Astrocyte of the cerebellum (primary cell): ENCODE measurements at regions not wholly inside any gene's neighbourhood (a gene's known extent, or its start where the extent isn't known, plus 50 kb on each side); places are given as distances from the start of the nearest gene placed in this dataset.

Source experiments
- DNase-seq: peaks from one replicate; pipeline ENCODE4 v3.0.0-alpha.2; 2011; ENCODE audit warnings: low read depth
- H3K4me3 ChIP-seq: 2 replicates; pipeline ENCODE4 v1.5.1; 2011; ENCODE audit warnings: mild to moderate bottlenecking, low read depth, low read length, moderate library complexity
- in situ Hi-C: cut with HindIII; loops from 2 replicates; pipeline ENCODE4 v1.10.0; 2017; ENCODE audit warnings: low sequenced_read_pairs
- TF ChIP-seq, protein P1 (sequence below): IDR thresholded peaks from 2 replicates; pipeline ENCODE4 v1.5.1; 2012; ENCODE audit warnings: low read length, low read depth, moderate library complexity, mild to moderate bottlenecking; ENCODE audit errors: missing control alignments

GRCh38 chr15:31799715-31800321 lies 230.5 kb upstream of the CHRNA7 start:
- in situ Hi-C loops, result no loop called here
- H3K4me3 ChIP-seq, result no peak overlapping the region
- TF ChIP-seq, protein P1, sequence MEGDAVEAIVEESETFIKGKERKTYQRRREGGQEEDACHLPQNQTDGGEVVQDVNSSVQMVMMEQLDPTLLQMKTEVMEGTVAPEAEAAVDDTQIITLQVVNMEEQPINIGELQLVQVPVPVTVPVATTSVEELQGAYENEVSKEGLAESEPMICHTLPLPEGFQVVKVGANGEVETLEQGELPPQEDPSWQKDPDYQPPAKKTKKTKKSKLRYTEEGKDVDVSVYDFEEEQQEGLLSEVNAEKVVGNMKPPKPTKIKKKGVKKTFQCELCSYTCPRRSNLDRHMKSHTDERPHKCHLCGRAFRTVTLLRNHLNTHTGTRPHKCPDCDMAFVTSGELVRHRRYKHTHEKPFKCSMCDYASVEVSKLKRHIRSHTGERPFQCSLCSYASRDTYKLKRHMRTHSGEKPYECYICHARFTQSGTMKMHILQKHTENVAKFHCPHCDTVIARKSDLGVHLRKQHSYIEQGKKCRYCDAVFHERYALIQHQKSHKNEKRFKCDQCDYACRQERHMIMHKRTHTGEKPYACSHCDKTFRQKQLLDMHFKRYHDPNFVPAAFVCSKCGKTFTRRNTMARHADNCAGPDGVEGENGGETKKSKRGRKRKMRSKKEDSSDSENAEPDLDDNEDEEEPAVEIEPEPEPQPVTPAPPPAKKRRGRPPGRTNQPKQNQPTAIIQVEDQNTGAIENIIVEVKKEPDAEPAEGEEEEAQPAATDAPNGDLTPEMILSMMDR, result no peak
- no peak for DNase-seq

- no peak overlapping the region for H3K4me3 ChIP-seq
- TF ChIP-seq, protein P1, result no peak
- no peak for DNase-seq
- in situ Hi-C loops, result no loop called here
Observed at GRCh38 chr15:31801152-31801551, 229.2 kb upstream of the CHRNA7 start.

DNA sequence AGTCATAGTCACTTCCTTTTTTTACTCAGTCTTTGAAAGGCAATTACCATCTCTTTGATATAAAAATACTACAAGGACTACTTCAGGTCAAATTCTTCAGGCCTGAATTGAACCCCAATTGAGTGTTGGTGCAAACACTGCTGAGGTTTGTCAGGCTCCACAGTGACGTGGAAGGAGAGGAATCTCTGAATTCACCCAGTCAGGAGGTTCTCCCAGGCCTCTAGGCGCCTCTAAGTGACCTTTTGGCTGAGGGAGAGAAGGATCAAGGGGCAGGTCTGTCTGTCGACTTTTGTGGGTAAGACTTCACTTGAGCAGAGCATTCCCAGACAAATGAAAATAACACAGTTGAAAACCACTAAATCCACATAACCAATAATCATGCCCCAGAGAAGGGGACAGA lies 227.6 kb upstream of the CHRNA7 start:
- in situ Hi-C loops, result no loop called here
- TF ChIP-seq, protein P1, result no peak
- no peak overlapping the region for H3K4me3 ChIP-seq
- DNase-seq, result no peak

GRCh38 chr15:31803388-31803884 lies 226.9 kb upstream of the CHRNA7 start:
- H3K4me3 ChIP-seq, result no peak overlapping the region
- no peak for DNase-seq
- in situ Hi-C loops, result no loop called here
- TF ChIP-seq, protein P1, result no peak

DNA sequence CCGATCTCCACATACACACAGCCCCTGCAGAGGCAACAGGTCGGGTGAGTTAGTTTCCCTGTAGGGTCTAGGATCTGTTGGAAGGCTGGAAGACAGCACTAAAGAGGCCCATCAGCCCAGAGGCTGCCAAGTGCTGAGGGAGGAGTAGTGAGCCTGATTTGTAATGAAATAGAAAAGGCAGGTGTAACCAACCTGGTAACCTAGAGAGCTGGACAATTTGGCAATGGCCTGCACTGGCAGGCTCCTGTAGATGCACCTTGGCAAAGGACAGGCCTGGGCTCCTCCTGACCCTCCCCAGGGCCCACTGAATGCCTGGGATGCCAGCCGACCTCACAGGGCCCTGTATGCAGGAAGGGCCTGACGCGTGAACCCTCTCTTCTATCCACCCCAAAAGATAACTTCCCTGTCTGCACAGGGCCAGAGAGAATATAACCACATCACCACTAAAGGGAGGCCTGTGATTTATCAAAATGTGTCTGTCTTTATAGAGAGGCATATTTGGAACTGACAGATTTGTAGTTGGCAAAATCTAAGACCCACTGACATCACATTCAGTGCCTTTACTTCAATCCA lies 225.1 kb upstream of the CHRNA7 start:
- H3K4me3 ChIP-seq, result no peak overlapping the region
- TF ChIP-seq, protein P1, result no peak
- no peak for DNase-seq
- in situ Hi-C loops, result no loop called here

DNA sequence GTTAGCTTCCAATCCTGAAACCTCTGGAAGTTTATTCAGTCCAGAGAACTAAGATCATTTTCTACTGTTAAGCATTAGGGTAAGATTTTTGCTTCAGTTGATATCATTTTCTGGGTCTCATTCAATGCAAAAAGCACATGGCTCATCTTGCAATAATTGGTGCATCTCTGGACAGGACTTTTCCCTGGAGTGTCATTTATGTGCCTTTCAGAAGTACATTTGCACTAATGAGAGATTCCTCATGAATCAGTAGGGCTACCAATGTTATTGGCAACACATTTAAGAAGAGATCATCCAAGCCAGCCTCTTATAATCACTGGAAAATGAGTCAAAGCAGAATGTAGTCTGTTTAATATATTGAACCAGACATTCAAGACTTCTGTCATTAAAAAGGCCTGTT lies 224.2 kb upstream of the CHRNA7 start:
- DNase-seq, result no peak
- in situ Hi-C loops, result no loop called here
- no peak overlapping the region for H3K4me3 ChIP-seq
- TF ChIP-seq, protein P1, result no peak

GRCh38 chr15:31811641-31812040 lies 218.7 kb upstream of the CHRNA7 start:
- DNase-seq, result no peak
- in situ Hi-C loops, result no loop called here

More at GRCh38 chr15:31811641-31812040, 218.7 kb upstream of the CHRNA7 start:
- H3K4me3 ChIP-seq, result no peak overlapping the region
- TF ChIP-seq, protein P1, result no peak
